Transverse colon (tissue), 4 donors: ENCODE measurements at regions not wholly inside any gene's neighbourhood (a gene's known extent, or its start where the extent isn't known, plus 50 kb on each side); places are given as distances from the start of the nearest gene placed in this dataset.

Experiments
- DNase-seq: peaks from one replicate; pipeline ENCODE4 v3.0.0-alpha.2; 2019
- H3K27ac ChIP-seq, 4 donors: fragments of 200-600 bp; sonication (generic); 2 replicates each; pipeline ENCODE4 v1.5.1; 2016 to 2018; ENCODE audit warnings: inconsistent platforms in 4 of 4
- H3K27me3 ChIP-seq: fragments of 200-600 bp; sonication (generic); 2 replicates; pipeline ENCODE4 v1.5.1; 2017; ENCODE audit warnings: inconsistent platforms
- H3K36me3 ChIP-seq, 4 donors: fragments of 200-600 bp; sonication (generic); 2 replicates each; pipeline ENCODE4 v1.5.1; 2017 to 2019; ENCODE audit warnings: inconsistent platforms in 4 of 4
- H3K4me1 ChIP-seq, 4 donors: fragments of 200-600 bp; sonication (generic); 2 replicates each; pipeline ENCODE4 v1.5.1; 2017 to 2020; ENCODE audit warnings: inconsistent platforms in 4 of 4
- H3K4me3 ChIP-seq, 4 donors: fragments of 200-600 bp; sonication (generic); 1 replicate in 1 of 4; 2 replicates in 3 of 4; pipeline versions ENCODE4 v1.5.1 to v1.6.1; 2017 to 2019; ENCODE audit warnings: inconsistent platforms in 4 of 4
- H3K9me3 ChIP-seq, 2 donors: fragments of 200-600 bp; sonication (generic); 2 replicates each; pipeline ENCODE4 v1.5.1; 2017 to 2019; ENCODE audit warnings: inconsistent platforms in 2 of 2
- EP300 ChIP-seq: sonication (generic); formaldehyde crosslinking; IDR thresholded peaks from one replicate; pipeline ENCODE4 v1.6.1; 2017; ENCODE audit warnings: antibody characterized with exemption, low read depth
- POLR2A ChIP-seq: fragments of 450-650 bp; IDR thresholded peaks from one replicate; pipeline ENCODE4 v1.6.1; 2016; ENCODE audit warnings: antibody characterized with exemption, mild to moderate bottlenecking, moderate library complexity
- POLR2AphosphoS5 ChIP-seq, 3 donors: sonication (generic); formaldehyde crosslinking; IDR thresholded peaks; one replicate each; pipeline ENCODE4 v1.6.1; 2016; ENCODE audit warnings: antibody characterized with exemption in 3 of 3
- WGBS, 2 donors: methylation state at CpG; one replicate each; pipeline ENCODE4 v1.1.5; 2018; ENCODE audit warnings: low coverage in 1 of 2; 5-methylcytosine and 5-hydroxymethylcytosine counted together
- in situ Hi-C, 4 donors: fragments of 200-750 bp; cut with MboI; loops; one replicate each; pipeline versions ENCODE4 v1.15.0 to v1.15.1; 2017; ENCODE audit warnings: low sequenced_read_pairs in 3 of 4, low pct_ligation_motif_present in 1 of 4, low pct_unique_long_range_greater_than_20kb in 1 of 4
- intact Hi-C: fragments of 100-400 bp; cut with DNase I; formaldehyde crosslinking; loops from one replicate; pipeline ENCODE4 v1.15.1; 2023; ENCODE audit warnings: low total_unique reads
- TF ChIP-seq, protein P1 (sequence below), 5 experiments: fragments of 200-600 bp in 3 of 5; fragments of 450-650 bp in 2 of 5; sonication (generic) in 3 of 5; IDR thresholded peaks; 1 replicate in 2 of 5; 2 replicates in 3 of 5; pipeline ENCODE4 v1.5.1; 2016 to 2017; ENCODE audit warnings: antibody characterized with exemption in 5 of 5, inconsistent platforms in 3 of 5, mild to moderate bottlenecking in 2 of 5, moderate library complexity in 1 of 5

DNA sequence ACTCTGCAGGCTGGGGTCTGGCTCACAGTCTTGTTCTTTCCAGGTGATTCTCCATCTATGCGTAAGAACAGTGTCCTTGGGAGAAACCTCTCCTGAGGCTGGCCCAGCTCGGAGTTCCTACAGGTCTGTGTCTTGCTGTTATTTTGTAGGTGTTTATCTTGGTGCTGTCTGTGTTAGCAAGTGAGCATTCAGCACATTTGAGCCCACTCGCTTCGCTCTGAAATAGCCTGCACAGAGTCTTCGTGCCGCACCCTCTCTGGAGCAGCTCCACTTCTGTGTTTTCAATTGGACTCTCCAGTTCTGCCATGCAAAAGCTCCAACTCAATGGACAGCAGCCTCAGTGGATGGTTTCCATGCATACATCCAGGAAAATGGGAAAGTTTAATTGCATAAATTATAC lies 378.2 kb upstream of the ST6GAL2 start:
- Histone ChIP-seq H3K4me1 (no peaks in the 10 kb centered on the region), H3K36me3 (no peaks in the 10 kb centered on the region), H3K9me3 (no peaks in the 10 kb centered on the region), H3K27me3 (no peaks in the 10 kb centered on the region), H3K27ac (no peak overlapping the region), H3K4me3 (no peak overlapping the region)
- 93% methylated on average over 6 of the region's 6 CpGs; no CpG with 5 or more reads in 1 of the 2 donors for WGBS, 2 donors
- TF ChIP-seq, protein P1, sequence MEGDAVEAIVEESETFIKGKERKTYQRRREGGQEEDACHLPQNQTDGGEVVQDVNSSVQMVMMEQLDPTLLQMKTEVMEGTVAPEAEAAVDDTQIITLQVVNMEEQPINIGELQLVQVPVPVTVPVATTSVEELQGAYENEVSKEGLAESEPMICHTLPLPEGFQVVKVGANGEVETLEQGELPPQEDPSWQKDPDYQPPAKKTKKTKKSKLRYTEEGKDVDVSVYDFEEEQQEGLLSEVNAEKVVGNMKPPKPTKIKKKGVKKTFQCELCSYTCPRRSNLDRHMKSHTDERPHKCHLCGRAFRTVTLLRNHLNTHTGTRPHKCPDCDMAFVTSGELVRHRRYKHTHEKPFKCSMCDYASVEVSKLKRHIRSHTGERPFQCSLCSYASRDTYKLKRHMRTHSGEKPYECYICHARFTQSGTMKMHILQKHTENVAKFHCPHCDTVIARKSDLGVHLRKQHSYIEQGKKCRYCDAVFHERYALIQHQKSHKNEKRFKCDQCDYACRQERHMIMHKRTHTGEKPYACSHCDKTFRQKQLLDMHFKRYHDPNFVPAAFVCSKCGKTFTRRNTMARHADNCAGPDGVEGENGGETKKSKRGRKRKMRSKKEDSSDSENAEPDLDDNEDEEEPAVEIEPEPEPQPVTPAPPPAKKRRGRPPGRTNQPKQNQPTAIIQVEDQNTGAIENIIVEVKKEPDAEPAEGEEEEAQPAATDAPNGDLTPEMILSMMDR (IDR thresholded peaks at IDR 0.05): no peak
- no peak for TF ChIP-seq POLR2AphosphoS5 (IDR thresholded peaks at IDR 0.05)
- TF ChIP-seq POLR2A: no peak
- no peak for TF ChIP-seq EP300
- in situ Hi-C loops (no loop called here), intact Hi-C loops (no loop called here)
- no peak for DNase-seq

DNA sequence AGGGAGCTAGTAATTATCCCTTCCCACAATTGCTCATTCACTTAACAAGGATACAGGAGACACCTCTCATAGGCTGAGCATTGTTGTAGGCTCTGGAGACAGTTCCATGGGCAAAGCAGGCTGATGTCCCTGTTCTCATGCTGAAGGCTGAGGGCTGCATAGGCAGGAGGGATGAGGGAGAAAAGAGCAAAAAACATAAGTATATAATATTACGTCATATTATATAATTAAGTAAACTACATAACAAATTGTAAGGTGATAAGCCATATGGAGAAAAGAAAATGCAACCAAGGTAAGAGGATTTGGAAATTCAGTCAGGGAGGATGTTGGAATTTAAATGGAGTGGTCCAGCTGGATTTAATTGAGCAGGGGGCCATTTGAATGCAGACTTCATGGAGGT lies 380.6 kb upstream of the ST6GAL2 start:
- 100% methylated on average over 1 of the region's 1 CpG; no CpG with 5 or more reads in 1 of the 2 donors for WGBS, 2 donors
- Histone ChIP-seq H3K27ac (no peak overlapping the region), H3K9me3 (no peaks in the 10 kb centered on the region), H3K36me3 (no peaks in the 10 kb centered on the region), H3K4me1 (no peaks in the 10 kb centered on the region), H3K27me3 (no peaks in the 10 kb centered on the region), H3K4me3 (no peak overlapping the region)
- intact Hi-C loops: no loop called here
- in situ Hi-C loops: no loop called here
- TF ChIP-seq POLR2AphosphoS5 (IDR thresholded peaks at IDR 0.05) (no peak), EP300 (no peak), POLR2A (no peak)
- TF ChIP-seq, protein P1 (IDR thresholded peaks at IDR 0.05): no peak
- DNase-seq: no peak

DNA sequence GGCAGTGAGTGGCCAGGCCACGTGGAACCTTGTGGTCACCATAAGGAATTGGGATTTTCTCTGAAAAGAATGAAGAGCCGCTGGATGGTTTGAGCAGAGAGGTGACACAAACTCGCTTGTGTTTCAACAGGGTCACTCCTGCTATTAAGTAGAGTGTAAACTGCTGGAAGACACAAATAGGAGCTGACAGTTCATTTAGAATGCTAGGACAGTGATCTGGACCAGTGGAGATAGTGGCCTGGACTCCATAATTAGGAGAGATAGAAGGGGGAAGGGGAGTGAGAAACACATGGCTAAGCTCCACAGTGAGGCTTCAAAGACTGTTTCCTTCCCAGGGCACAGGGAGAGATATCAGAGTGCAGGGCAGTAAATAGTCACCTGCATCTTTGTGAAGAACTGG lies 381.1 kb upstream of the ST6GAL2 start:
- Histone ChIP-seq H3K9me3 (no peaks in the 10 kb centered on the region), H3K27me3 (no peaks in the 10 kb centered on the region), H3K36me3 (no peaks in the 10 kb centered on the region), H3K4me1 (no peaks in the 10 kb centered on the region), H3K27ac (no peak overlapping the region), H3K4me3 (no peak overlapping the region)
- in situ Hi-C loops (no loop called here), intact Hi-C loops (no loop called here)
- TF ChIP-seq EP300 (no peak), POLR2A (no peak), POLR2AphosphoS5 (IDR thresholded peaks at IDR 0.05) (no peak)
- TF ChIP-seq, protein P1 (IDR thresholded peaks at IDR 0.05): no peak
- no peak for DNase-seq
- 78% methylated on average over 3 of the region's 3 CpGs; no CpG with 5 or more reads in 1 of the 2 donors for WGBS, 2 donors

DNA sequence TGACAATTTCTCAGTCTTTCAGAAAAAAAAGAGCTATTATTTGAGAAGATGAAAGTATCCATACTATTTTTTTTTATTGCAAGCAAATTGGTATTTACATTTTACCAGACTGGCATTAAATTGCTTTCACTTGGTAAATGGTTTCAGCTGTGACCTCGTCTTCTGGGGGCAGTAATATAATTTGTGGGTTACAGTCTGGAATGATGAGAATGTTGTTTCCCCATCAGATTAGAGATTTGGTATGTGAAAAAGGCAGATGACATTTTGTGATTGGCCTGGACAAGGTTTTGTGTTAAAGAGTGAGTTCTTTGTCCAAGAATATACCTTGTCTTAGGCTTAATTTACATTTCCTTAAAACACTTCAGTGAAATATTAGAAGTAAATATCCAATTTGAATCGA lies 390.1 kb upstream of the ST6GAL2 start:
- no peak overlapping the region for H3K4me3 ChIP-seq
- H3K4me1 ChIP-seq: no peaks in the 10 kb centered on the region
- intact Hi-C loops (no loop called here), in situ Hi-C loops (no loop called here)
- H3K9me3 ChIP-seq: no peaks in the 10 kb centered on the region
- DNase-seq: no peak
- 62 to 65% methylated on average over 2 of the region's 2 CpGs for WGBS, 2 donors
- H3K27me3 ChIP-seq: no peaks in the 10 kb centered on the region
- TF ChIP-seq EP300 (no peak), POLR2A (no peak)
- TF ChIP-seq, protein P1 (IDR thresholded peaks at IDR 0.05): no peak
- H3K27ac ChIP-seq: no peak overlapping the region
- H3K36me3 ChIP-seq: no peaks in the 10 kb centered on the region
